Renal cortex interstitium (tissue), 11 donors: ENCODE measurements at regions not wholly inside any gene's neighbourhood (a gene's known extent, or its start where the extent isn't known, plus 50 kb on each side); places are given as distances from the start of the nearest gene placed in this dataset.
"Not testable (repeated sequence)": the region's sequence is repeated elsewhere in the genome, so short reads cannot be mapped to it uniquely, and the experiment has no call there.

Experiments used
- DNase-seq, 11 donors: peaks; one replicate each; pipeline ENCODE4 v3.0.0-alpha.2; 2013; ENCODE audit warnings: low read depth in 9 of 11, low spot score in 4 of 11; ENCODE audit errors: extremely low read depth in 1 of 11

DNA sequence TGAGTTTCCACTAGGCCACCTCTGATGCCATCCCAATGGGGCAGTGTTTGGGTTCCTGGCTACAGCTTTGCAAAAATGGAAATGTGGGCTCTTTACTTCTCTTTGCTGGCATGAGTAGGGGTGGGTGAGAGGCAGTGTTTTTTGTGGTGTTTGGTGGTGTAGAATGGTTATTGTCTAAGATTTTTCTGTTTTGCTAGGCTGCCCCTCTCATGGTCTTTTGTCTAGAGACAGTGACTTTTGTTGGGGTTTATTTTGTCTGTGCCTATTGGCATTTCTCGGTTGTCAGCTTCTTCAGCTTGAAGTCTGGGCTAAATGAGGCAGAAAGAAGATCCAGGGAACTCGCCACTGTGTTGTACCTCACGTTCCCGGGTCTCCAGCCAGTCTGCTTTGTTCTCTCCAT is 112.1 kb downstream of the CENPF start:
- DNase-seq = no peak

DNA sequence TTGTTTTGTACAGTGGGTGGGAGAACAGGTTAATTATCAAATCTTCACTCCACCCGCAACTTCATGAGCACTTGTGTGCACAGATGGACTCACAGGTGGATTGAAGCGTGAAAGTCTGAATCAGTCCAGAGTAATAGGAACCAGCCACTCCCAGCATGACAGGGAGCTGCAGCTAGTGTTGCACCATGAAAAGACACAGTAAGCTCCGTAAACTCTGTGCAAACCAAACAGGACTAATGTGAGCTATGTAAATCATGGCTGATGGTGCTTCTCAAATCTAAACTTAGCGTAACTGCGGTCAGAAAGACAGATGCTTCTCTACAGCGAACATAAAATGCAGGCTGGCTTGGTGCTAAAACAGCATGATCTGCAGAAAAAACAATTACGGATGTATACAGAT is 114.4 kb downstream of the CENPF start:
- peak in 2 of 11 donors; percentile 14 to 22 for DNase-seq

DNA sequence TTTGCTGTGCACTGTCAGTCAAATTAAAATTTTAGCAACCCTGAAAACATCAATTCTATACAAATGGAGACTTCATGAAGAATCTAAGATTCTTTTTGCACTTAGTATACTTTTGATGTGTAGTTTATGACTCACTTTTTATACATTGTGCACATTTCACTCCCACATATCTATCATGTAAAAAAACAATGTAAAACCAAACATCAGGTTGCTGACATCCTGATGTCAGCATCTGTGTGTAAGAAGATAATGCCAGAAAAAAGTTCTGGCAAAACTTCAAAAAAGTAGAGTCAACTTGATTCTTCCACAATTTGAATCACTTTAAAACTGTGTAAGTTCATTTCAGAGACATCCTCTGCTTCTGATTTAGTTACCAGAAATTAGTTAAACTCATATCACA is 115.7 kb downstream of the CENPF start:
- no peak for DNase-seq

DNA sequence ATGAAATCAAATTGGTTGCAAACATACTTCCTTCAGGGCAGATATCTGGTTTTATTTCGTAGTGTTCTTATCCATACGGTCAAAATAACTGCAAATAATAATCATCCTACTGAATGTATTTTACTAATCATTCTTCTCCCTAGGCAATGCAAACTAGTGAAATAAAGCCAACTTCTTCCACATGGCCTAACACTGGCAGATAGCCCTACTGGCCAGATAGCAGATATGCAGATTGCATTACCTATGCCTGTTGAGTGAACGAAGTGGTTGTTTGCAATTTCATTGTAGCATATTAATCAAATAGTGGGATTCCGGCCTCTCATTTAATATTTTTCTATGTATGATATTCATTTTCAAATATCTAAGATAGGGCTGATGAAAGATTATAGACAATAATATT is 116.2 kb downstream of the CENPF start:
- DNase-seq = no peak

DNA sequence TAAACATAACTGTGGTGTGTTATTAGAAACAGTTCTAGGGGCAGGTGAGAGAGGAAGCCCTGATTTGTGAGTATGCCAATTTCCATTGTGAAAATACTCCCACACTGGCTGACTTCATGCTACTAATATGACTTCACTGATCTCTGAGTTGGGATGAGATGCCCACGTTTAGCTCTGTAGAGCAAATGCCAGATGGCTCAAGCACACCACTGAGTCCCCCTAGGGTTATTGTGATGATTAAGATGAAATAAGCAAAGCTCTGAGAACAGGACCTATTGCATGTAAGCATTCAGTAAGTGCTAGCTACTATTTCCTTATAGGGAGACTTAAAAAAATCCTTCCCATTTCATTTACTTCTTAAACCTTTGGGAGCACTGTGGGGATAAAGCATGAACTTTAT is 117.6 kb downstream of the CENPF start:
- DNase-seq = no peak

DNA sequence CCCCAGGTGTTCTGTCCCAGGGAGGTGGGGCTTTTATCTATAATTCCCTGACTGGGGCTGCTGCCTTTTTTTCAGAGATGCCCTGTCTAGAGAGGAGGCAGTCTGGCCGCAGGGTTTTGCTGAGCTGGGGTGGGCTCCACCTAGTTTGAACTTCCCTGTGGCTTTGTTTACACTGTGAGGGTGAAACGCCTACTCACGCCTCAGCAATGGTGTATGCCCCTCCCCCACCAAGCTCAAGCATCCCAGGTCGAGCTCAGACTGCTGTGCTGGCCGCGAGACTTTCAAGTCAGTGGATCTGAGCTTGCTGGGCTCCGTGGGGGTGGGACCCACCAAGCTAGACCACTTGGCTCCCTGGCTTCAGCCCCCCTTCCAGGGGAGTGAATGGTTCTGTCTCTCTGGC is 124.3 kb downstream of the CENPF start:
- no peak for DNase-seq

DNA sequence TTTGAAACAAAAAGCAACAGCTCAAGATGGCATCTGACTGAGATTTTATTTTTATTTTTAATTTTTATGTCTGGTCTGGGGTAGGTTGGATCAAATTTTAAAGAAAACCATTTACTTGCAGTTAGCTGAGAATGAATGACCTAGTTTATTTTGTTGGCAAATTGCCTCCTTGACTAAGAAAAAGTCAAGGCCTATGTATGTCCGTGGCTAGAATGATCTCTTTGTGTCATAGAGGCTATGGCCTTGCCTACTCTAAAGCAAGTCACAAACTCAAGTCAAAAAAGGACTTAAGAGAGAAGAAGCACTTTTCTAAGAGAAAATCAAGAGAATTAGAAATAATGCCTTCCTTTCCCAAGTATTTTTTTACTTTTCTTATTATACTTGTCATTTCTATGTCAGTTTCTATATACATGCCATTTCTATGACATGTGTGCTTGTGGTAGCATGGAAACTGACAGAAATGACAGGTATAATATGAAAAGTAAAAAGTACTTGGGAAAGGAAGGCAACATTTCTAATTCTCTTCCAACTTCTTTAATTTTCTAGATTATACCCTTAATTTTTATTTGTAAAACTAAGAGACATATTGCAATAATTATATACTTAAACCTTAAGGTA is 136.7 kb downstream of the CENPF start:
- no peak for DNase-seq

DNA sequence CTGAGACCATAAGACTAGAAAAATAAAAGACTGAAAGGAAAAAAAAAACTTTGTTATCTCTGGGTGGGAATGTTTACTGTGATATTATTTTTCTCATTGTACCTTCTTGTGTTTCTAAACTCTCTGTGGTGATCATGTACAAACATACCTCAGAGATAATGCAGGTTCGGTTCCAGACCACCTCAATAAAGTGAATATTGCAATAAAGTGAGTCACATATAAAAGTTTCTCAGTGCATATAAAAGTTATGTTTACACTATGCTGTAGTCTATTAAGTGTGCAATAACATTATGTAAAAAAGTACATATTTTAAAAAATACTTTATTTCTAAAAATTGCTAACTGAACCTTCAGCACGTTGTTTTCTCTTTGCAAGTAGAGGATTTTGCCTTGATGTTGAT is 137.5 kb downstream of the CENPF start:
- DNase-seq = no peak

DNA sequence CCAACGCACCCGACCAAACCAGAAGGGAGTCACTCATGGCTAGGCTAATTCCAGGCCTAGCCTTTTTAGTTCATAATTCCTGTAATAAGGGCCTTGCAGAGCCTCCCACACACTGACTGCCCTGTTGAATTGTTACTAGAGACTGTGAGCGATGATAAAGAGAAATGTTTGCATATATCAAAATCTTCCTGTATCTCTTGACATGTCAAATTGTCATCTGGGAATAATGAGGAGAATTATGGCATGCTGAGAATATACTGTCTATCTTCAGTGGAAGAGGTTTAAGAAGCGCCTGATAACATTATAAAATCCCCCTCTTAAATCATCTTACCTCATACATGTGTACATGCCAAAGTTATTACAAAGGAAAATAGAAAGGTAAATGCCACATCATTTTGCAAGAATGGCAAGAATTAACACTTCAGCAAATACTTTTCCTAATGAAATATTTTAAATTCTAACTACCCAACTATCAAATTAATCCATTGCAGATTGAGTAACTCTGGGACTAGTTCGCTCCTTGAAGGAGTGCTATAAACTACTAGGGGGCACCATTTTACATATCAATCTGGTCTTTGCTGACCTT is 144.1 kb downstream of the CENPF start:
- peak in 1 of 11 donors; percentile 13 for DNase-seq

DNA sequence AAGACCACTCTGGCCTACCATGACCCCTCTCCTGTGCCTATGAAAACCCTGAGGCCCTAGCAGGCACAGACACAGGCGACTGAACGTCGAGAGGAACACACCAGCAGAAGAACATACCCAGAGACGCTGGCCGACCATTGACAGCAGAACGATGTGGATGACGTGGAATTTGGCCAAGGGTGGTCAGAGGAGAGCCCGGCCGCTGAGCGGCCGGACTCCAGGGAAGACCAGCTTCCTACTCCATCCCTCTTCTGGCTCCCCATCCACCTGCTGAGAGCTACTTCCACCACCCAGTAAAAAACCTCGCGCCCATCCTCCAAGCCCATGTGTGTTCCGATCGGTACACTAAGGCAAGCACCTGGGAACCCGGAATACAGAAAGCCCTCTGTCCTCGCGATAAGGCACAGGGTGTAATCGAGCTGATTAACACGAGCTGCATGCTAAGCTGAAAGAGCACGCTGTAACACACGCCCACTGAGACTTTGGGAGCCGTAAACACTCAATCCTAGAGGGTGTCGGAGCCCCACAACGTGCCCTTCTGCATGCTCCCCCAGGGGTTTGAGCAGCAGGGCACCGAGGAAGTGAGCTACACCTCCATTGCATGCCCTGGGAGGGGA is 150.3 kb downstream of the CENPF start:
- DNase-seq = no peak

DNA sequence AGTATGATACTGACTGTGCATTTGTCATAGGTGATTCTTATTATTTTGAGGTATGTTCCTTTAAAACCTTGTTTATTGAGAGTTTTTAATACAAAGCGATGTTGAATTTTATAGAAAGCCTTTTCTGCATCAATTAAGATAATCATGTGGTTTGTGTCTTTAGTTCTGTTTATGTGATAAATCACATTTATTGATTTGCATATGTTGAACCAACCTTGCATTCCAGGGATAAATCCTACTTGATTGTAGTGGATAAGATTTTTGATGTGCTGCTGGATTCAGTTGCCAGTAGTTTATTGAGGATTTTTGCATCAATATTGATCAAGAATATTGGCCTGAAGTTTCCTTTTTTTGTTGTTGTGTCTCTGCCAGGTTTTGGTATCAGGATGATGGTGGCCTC is 158.0 kb downstream of the CENPF start:
- DNase-seq = no peak

DNA sequence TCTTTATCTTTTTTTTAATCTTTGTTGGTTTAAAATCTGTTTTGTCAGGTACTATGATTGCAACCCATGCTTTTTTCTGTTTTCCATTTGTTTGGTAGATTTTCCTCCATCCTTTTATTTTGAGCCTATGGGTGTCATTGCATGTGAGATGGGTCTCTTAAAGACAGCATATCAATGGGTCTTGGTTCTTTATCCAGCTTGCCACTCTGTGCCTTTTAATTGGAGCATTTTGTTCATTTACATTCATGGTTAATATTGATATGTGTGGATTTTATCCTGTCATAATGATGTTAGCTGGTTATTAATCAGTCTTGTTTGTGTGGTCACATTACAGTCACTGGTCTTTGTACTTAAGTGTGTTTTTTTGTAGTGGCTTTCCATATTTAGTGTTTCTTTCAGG is 159.9 kb downstream of the CENPF start:
- DNase-seq = no peak

DNA sequence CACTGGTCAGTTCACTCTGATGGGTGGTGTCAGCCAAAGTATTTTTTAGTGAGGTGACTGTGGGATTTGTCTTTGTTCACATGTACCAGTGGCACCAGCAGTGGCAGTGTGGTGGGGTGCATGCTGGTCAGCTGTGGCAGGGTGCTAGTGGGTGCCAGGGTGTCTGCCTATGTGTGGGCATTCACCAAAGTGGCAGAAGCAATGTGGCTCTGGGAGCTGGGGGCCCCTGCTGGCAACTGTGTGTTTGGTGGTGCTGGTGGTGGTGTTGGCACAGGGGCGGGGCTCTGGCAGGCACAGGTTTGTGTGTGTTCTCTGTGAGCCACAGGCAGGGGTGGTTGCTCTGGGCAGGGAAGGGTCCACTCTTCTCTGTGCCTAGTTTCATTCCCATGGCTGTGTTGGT is 161.5 kb downstream of the CENPF start:
- DNase-seq = no peak

DNA sequence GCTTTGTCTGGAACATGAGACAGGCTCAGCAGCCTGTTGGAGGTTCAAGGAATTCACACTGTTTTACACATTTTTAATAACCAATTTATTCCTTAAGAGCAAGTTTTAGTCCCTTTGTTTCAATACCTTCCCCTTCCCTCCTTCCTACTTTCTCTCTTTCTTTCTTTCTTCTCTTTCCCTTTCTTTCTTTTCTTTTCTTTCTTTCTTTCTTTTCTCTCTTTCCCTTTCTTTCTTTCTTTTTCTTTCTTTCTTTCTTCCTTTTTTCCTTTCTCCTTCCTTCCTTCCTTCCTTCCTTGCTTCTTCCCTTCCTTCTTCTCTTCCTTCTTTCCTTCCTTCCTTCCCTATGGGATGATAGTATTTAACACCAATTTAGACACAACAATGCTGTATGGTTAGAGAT is 164.2 kb downstream of the CENPF start:
- no peak for DNase-seq

DNA sequence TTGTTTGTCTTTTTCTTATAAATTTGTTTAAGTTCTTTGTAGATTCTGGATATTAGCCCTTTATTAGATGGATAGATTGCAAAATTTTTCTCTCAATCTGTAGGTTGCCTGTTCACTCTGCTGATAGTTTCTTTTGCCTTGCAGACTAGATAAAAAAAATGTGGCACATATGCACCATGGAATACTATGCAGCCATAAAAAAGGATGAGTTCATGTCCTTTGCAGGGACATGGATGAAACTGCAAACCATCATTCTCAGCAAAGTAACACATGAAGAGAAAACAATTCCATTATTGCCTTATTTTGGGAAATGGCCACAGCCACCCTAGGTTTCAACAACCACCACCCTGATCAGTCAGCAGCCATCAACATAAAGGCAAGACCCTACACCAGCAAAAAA is 166.7 kb downstream of the CENPF start:
- not testable (repeated sequence) for DNase-seq

DNA sequence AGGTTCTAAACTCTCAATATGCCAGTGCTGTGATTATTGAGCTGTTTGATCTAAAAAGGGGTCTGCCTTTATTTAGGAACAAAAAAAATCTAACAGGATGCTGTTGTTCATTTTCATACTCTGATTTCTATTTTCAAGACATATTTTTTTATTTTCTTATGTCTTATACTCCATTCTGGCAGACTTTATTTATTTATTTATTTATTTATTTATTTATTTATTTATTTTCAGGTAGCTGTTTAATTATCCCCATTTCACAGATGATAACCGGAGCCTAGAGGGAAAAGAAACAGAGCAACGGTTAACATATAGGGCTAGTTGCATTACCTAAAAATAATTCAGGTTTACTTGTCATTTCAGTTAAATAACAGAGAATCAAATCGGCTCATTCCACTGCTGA is 174.4 kb downstream of the CENPF start:
- DNase-seq = no peak

DNA sequence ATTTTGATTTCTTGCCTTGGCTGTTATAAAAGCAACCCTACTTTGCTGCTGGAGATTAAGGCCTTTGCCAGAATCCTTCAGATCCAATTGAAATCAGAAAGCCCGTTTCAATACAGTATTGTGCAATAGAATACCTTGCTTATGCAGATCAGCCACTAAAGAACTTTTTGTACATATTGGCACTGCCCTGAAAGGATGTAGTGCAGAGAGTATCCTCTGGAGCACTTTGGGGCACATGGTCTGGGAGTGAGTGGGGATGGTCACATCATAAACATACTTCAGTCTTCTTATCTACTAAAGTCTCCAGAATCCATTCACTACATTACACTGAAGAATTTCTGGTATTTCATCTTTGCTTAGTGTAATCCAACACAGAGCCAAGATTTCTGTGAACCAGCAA is 189.0 kb downstream of the CENPF start:
- DNase-seq = no peak

DNA sequence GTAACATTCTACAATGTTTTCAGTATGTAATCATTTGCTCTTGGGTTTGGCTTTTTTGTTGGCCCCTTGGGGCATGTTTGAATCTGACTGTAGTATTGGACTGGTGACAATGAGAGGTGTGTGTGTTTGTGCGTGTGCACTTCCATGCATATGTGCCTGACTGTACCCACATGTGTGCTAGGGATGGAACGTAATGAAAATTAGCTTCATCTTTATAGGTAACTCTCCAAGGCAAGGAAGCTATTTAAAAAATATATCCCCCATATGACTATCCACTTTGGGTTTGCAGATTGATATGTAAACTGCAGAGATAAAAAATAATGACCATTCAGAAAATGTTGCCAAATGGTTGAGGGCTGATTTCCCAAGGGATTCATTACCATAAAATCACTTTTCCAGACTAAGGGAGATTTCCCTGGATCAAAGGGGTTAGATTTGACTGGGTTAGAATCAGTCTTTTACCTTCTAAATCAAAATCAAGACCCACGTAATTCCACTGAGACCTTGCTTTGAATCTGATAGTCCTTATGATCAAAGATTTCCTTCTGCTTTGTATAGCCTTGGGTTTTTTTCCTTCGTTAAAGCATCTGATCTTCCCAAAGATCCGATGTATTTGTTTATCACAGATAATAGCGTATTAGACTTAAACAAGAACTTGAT is 189.7 kb downstream of the CENPF start:
- no peak for DNase-seq

DNA sequence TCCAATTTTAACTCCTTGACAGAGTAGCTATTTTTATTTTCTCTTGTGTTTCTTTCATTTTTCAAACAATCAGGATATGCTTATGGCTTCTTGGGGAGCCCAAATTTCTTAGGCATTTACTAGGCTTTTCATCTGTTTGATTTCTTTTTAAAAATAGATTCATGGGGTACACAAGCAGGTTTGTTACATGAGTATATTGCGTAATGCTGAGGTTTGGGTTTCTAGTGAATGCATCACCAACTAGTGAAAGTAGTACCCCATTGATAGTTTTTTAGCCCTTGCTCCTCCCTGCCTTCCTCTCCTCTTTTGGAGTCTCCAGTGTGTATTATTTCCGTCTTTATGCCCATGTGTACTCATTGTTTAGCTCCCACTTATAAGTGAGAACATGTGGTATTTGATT is 190.7 kb downstream of the CENPF start:
- no peak for DNase-seq

DNA sequence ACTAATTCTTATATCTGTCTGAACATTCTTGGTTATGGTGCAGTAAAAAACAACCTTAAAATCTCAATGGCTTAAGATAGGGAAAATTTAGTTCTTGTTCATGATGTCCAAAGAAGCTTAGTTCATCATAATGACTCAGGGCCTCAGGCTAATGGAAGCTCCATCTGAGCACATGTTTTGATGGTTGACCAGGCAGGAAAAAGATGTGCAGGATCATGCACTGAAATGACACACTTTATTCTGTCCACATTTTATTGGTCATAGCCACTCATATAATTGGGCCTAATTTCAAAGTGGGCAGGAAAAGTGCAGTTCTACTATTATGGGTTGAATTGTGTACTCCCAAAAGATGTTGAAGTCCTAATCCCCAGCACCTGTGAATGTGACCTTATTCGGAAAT is 198.2 kb downstream of the CENPF start:
- DNase-seq = no peak
